ENCODE measurements at regions not wholly inside any gene's neighbourhood (a gene's known extent, or its start where the extent isn't known, plus 50 kb on each side); places are given as distances from the start of the nearest gene placed in this dataset.
A peak's percentile ranks its signal among the peaks of the same experiment; 100 is the strongest.

DNA sequence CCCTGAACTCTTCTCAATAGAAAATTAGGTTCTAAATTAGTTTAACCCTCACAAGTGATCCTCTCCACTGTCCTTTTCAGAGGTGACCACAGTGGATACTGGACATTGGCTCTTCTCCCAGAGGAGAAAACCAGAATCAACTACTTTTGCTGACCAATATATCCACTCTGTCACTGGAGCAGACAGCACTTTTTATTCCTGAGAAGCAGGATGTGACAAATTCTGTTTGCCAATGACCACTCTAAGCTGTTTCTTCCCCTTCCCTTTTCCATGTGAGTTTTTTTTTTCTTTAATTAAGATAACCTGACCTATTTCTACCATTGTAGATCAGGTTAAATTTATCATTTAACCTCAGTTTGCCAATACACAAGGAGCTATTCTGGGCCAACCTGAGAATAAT is 79.7 kb upstream of the ZNF280D start:
- Histone ChIP-seq H3K27me3 (no peaks in the 10 kb centered on the region), H3K4me1 (no peaks in the 10 kb centered on the region), H3K9me3 (peaks cover under 1 to 5% of the 10 kb centered on the region in 2 donors), H3K36me3 (no peaks in the 10 kb centered on the region), H3K27ac (no peak overlapping the region), H3K4me3 (no peak overlapping the region)
- no peak for DNase-seq (ENCODE audit: low spot score in 2 of 2)
- intact Hi-C loops (cut with DNase I; ENCODE audit: low total_unique reads): no loop called here
- TF ChIP-seq POLR2AphosphoS5 (IDR thresholded peaks at IDR 0.05) (no peak), CTCF (IDR thresholded peaks at IDR 0.05) (no peak), POLR2A (IDR thresholded peaks at IDR 0.05) (no peak)

- intact Hi-C loops (cut with DNase I; ENCODE audit: low total_unique reads): no loop called here
- H3K27me3 ChIP-seq: no peaks in the 10 kb centered on the region
- TF ChIP-seq POLR2AphosphoS5 (IDR thresholded peaks at IDR 0.05): no peak
- no peak for TF ChIP-seq CTCF (IDR thresholded peaks at IDR 0.05)
- TF ChIP-seq POLR2A (IDR thresholded peaks at IDR 0.05): no peak
- no peak overlapping the region for H3K4me3 ChIP-seq
- H3K4me1 ChIP-seq: no peaks in the 10 kb centered on the region
- peaks cover 4 to 11% of the 10 kb centered on the region in 2 donors for H3K9me3 ChIP-seq
- H3K36me3 ChIP-seq: no peaks in the 10 kb centered on the region
- no peak overlapping the region for H3K27ac ChIP-seq
- no peak for DNase-seq (ENCODE audit: low spot score in 2 of 2)
These were observed 78.9 kb upstream of the ZNF280D start for GRCh38 chr15:56812221-56812620.

GRCh38 chr15:56811586-56811985 is 78.3 kb upstream of the ZNF280D start:
- peaks cover 4 to 11% of the 10 kb centered on the region in 2 donors for H3K9me3 ChIP-seq
- no peaks in the 10 kb centered on the region for H3K36me3 ChIP-seq
- no peaks in the 10 kb centered on the region for H3K4me1 ChIP-seq
- no peak for DNase-seq (ENCODE audit: low spot score in 2 of 2)
- H3K27me3 ChIP-seq: no peaks in the 10 kb centered on the region
- TF ChIP-seq POLR2A (IDR thresholded peaks at IDR 0.05) (no peak), POLR2AphosphoS5 (IDR thresholded peaks at IDR 0.05) (no peak), CTCF (IDR thresholded peaks at IDR 0.05) (no peak)
- intact Hi-C loops (cut with DNase I; ENCODE audit: low total_unique reads): no loop called here
- no peak overlapping the region for H3K4me3 ChIP-seq
- H3K27ac ChIP-seq: no peak overlapping the region

DNA sequence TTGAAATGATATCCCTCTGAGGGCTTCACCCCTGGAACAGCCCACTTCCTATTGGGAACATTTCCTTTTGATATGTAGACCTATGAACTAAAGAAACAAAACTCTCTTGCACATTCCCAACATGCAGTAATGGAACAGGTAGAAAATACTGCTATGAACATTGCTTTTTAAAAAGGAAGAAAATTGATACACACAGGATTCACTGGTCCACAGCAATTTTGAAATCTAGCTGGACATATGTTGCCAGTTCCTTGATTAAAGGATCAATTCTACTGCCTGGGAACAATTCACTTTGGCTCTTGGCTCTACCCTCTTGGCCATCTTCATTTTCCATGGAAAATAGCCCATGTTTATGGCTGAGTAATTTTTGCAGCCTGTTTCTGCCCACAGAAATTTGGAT is 74.9 kb upstream of the ZNF280D start:
- intact Hi-C loops (cut with DNase I; ENCODE audit: low total_unique reads): no loop called here
- Histone ChIP-seq H3K9me3 (peaks cover 4 to 11% of the 10 kb centered on the region in 2 donors), H3K4me3 (no peak overlapping the region), H3K27ac (no peak overlapping the region), H3K4me1 (no peaks in the 10 kb centered on the region), H3K36me3 (no peaks in the 10 kb centered on the region), H3K27me3 (no peaks in the 10 kb centered on the region)
- TF ChIP-seq POLR2A (IDR thresholded peaks at IDR 0.05): no peak
- TF ChIP-seq CTCF (IDR thresholded peaks at IDR 0.05): no peak
- TF ChIP-seq POLR2AphosphoS5 (IDR thresholded peaks at IDR 0.05): no peak
- no peak for DNase-seq (ENCODE audit: low spot score in 2 of 2)

GRCh38 chr15:56806148-56806536 is 72.8 kb upstream of the ZNF280D start:
- intact Hi-C loops (cut with DNase I; ENCODE audit: low total_unique reads): no loop called here
- Histone ChIP-seq H3K27me3 (no peaks in the 10 kb centered on the region), H3K4me1 (no peaks in the 10 kb centered on the region), H3K4me3 (peak overlapping the region in 2 of 3 donors; percentile 5 to 10), H3K36me3 (no peaks in the 10 kb centered on the region), H3K27ac (no peak overlapping the region), H3K9me3 (peaks cover 4 to 11% of the 10 kb centered on the region in 2 donors)
- no peak for TF ChIP-seq CTCF (IDR thresholded peaks at IDR 0.05)
- no peak for TF ChIP-seq POLR2AphosphoS5 (IDR thresholded peaks at IDR 0.05)
- TF ChIP-seq POLR2A (IDR thresholded peaks at IDR 0.05): no peak
- no peak for DNase-seq (ENCODE audit: low spot score in 2 of 2)
